Coronary artery (tissue), 2 donors: ENCODE measurements at regions not wholly inside any gene's neighbourhood (a gene's known extent, or its start where the extent isn't known, plus 50 kb on each side); places are given as distances from the start of the nearest gene placed in this dataset.
"Not testable (repeated sequence)": the region's sequence is repeated elsewhere in the genome, so short reads cannot be mapped to it uniquely, and the experiment has no call there.

Experiments used
- DNase-seq: peaks from one replicate; pipeline ENCODE4 v3.0.0-alpha.2; 2017; ENCODE audit warnings: low spot score
- H3K27ac ChIP-seq, 2 donors: fragments of 200-600 bp; sonication (generic); one replicate each; pipeline ENCODE4 v1.5.1; 2016 to 2019
- H3K4me3 ChIP-seq: fragments of 200-600 bp; sonication (generic); 2 replicates; pipeline ENCODE4 v1.5.1; 2016; ENCODE audit warnings: mild to moderate bottlenecking, moderate library complexity
- CTCF ChIP-seq: fragments of 200-600 bp; sonication (generic); IDR thresholded peaks from one replicate; pipeline ENCODE4 v1.5.1; 2019; ENCODE audit warnings: antibody characterized with exemption

GRCh38 chr7:120185940-120186682, 86.9 kb upstream of the KCND2 start:
- no peak for TF ChIP-seq CTCF
- peak overlapping the region; percentile 15 to 75 for H3K27ac ChIP-seq
- no peak overlapping the region for H3K4me3 ChIP-seq
- DNase-seq = no peak

GRCh38 chr7:120186688-120187087, 86.3 kb upstream of the KCND2 start:
- Histone ChIP-seq H3K27ac (no peak overlapping the region), H3K4me3 (no peak overlapping the region)
- no peak for TF ChIP-seq CTCF
- DNase-seq = no peak

GRCh38 chr7:120189623-120190022, 83.4 kb upstream of the KCND2 start:
- H3K27ac ChIP-seq = no peak overlapping the region
- no peak for DNase-seq
- H3K4me3 ChIP-seq = no peak overlapping the region
- TF ChIP-seq CTCF = no peak

- no peak overlapping the region for H3K27ac ChIP-seq
- no peak for TF ChIP-seq CTCF
- no peak for DNase-seq
- H3K4me3 ChIP-seq = no peak overlapping the region
These were observed 82.9 kb upstream of the KCND2 start for GRCh38 chr7:120190109-120190508.

- Histone ChIP-seq H3K27ac (no peak overlapping the region), H3K4me3 (no peak overlapping the region)
- TF ChIP-seq CTCF = no peak
- DNase-seq = no peak
These were observed 82.4 kb upstream of the KCND2 start for GRCh38 chr7:120190566-120190965.

GRCh38 chr7:120191423-120191822, 81.6 kb upstream of the KCND2 start:
- not testable (repeated sequence) for DNase-seq, H3K4me3 ChIP-seq, H3K27ac ChIP-seq

- TF ChIP-seq CTCF = no peak
- Histone ChIP-seq H3K4me3 (no peak overlapping the region), H3K27ac (no peak overlapping the region)
- no peak for DNase-seq
These were observed 71.7 kb upstream of the KCND2 start for GRCh38 chr7:120201290-120201689.
